Keratinocyte (primary cell): ENCODE measurements at regions not wholly inside any gene's neighbourhood (a gene's known extent, or its start where the extent isn't known, plus 50 kb on each side); places are given as distances from the start of the nearest gene placed in this dataset.

Experiments used
- DNase-seq: peaks from one replicate; pipeline ENCODE4 v3.0.0-alpha.2; 2011; ENCODE audit warnings: low read depth, missing footprints, low spot score
- FAIRE-seq: peaks from 2 replicates; lab custom pipeline; 2011; peaks lifted over from hg19 to GRCh38; lab: Jason Lieb, UNC
- H2AFZ ChIP-seq: 2 replicates; pipeline ENCODE4 v1.6.0; 2012; ENCODE audit warnings: low read length, control low read depth, inconsistent platforms; ENCODE audit not compliant: control insufficient read depth
- H3K27ac ChIP-seq: 2 replicates; pipeline ENCODE4 v1.5.1; 2011; ENCODE audit warnings: low read length; ENCODE audit not compliant: control insufficient read depth, insufficient read depth
- H3K27me3 ChIP-seq: 3 replicates; pipeline ENCODE4 v1.6.0; 2011; ENCODE audit warnings: low read length; ENCODE audit not compliant: control insufficient read depth, insufficient read depth; ENCODE audit errors: extremely low read depth
- H3K36me3 ChIP-seq, 2 experiments: 2 replicates in 1 of 2; 3 replicates in 1 of 2; pipeline ENCODE4 v1.5.1; 2011; ENCODE audit warnings: low read length in 2 of 2, mild to moderate bottlenecking in 1 of 2; ENCODE audit not compliant: control insufficient read depth in 2 of 2, insufficient read depth in 2 of 2; ENCODE audit errors: extremely low read depth in 1 of 2
- H3K4me1 ChIP-seq: 3 replicates; pipeline ENCODE4 v1.5.1; 2011; ENCODE audit warnings: low read length; ENCODE audit not compliant: control insufficient read depth, insufficient read depth; ENCODE audit errors: extremely low read depth
- H3K4me2 ChIP-seq: 3 replicates; pipeline ENCODE4 v1.6.0; 2011; ENCODE audit warnings: low read depth, low read length; ENCODE audit not compliant: control insufficient read depth, insufficient read depth; ENCODE audit errors: extremely low read depth
- H3K4me3 ChIP-seq, 3 experiments: fragments of 200-600 bp in 1 of 3; sonication (generic) in 1 of 3; 2 replicates in 2 of 3; 3 replicates in 1 of 3; pipeline ENCODE4 v1.5.1; 2011 to 2016; ENCODE audit warnings: low read length in 3 of 3, mild to moderate bottlenecking in 3 of 3, control low read depth in 2 of 3, inconsistent platforms in 1 of 3, low read depth in 1 of 3, mixed read lengths in 1 of 3, mixed run types in 1 of 3, moderate library complexity in 1 of 3; ENCODE audit not compliant: control insufficient read depth in 2 of 3, insufficient read depth in 2 of 3; ENCODE audit errors: extremely low read depth in 1 of 3
- H3K79me2 ChIP-seq: 2 replicates; pipeline ENCODE4 v1.6.0; 2012; ENCODE audit warnings: low read length; ENCODE audit not compliant: control insufficient read depth, insufficient read depth
- H3K9ac ChIP-seq: 3 replicates; pipeline ENCODE4 v1.6.0; 2011; ENCODE audit warnings: low read length; ENCODE audit not compliant: control insufficient read depth, insufficient read depth; ENCODE audit errors: extremely low read depth
- H3K9me1 ChIP-seq: 3 replicates; pipeline ENCODE4 v1.6.0; 2011; ENCODE audit warnings: low read length; ENCODE audit not compliant: control insufficient read depth, insufficient read depth; ENCODE audit errors: extremely low read depth
- H3K9me3 ChIP-seq: 2 replicates; pipeline ENCODE4 v1.5.1; 2012; ENCODE audit warnings: low read depth, low read length; ENCODE audit not compliant: control insufficient read depth
- H4K20me1 ChIP-seq: 3 replicates; pipeline ENCODE4 v1.6.0; 2011; ENCODE audit warnings: low read length; ENCODE audit not compliant: control insufficient read depth, insufficient read depth; ENCODE audit errors: extremely low read depth
- CTCF ChIP-seq, 3 experiments: IDR thresholded peaks in 1 of 3; conservative IDR thresholded peaks in 1 of 3; optimal IDR thresholded peaks in 1 of 3; 2 replicates in 2 of 3; 3 replicates in 1 of 3; pipeline versions ENCODE3 to v1.5.1; 2011; ENCODE audit warnings: low read length in 3 of 3, mild to moderate bottlenecking in 3 of 3, moderate library complexity in 2 of 3, control low read depth in 1 of 3, inconsistent platforms in 1 of 3; ENCODE audit not compliant: insufficient read depth in 2 of 3; ENCODE audit errors: extremely low read depth in 1 of 3
- EZH2 ChIP-seq: IDR thresholded peaks from one replicate; pipeline ENCODE4 v1.6.1; 2012; ENCODE audit warnings: inconsistent platforms, mild to moderate bottlenecking, low read length, moderate library complexity
- dilution Hi-C: fragments of 300-500 bp; cut with MboI; formaldehyde crosslinking; loops from one replicate; pipeline ENCODE4 v1.7.0; 2020; ENCODE audit warnings: low sequenced_read_pairs; ENCODE audit not compliant: extremely low pct_ligation_motif_present

DNA sequence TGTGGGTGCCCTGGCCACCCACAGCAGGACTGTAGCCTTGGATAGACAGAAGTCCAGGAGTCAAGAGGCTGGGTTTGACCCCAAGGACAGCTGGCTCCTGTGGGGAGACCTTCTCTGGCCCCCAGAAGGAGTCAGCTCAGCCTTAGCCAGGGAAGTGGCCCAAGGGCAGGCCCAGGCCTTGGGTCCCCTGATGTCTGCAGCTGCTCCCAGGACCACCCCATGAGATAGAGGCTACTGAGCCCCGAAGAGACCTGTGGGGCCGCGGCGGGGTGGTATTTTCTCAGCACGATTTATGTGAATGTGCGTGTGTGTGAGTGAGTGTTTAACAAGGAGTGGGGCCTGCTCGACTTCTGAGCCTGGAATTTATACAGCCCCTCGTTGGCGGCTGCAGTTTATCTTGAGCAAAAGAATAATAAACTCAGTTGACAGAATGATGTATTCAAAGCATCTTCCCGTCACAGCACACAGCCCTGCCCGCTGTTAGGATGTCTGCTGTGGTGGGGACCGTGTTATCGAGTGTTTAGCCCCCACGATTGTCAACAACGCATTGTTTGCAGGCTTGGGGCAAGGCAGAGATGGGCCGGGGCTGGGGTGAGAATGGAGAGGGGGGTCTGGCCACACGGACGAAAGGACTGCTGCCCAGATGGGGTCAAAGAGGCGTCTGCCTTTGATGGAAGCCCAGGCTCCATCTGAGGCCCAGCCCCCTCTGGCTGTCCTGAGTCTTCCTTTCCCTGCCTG is 163.3 kb downstream of the VEGFA start:
- Histone ChIP-seq H3K9ac (no peak overlapping the region), H3K27ac (no peak overlapping the region), H3K4me1 (no peaks in the 10 kb centered on the region), H2AFZ (no peak overlapping the region), H3K4me3 (no peak overlapping the region), H3K4me2 (no peak overlapping the region), H3K36me3 (no peaks in the 10 kb centered on the region), H3K27me3 (peaks cover 2% of the 10 kb centered on the region), H3K9me3 (no peaks in the 10 kb centered on the region), H3K9me1 (no peaks in the 10 kb centered on the region), H3K79me2 (no peaks in the 10 kb centered on the region), H4K20me1 (no peaks in the 10 kb centered on the region)
- DNase-seq: no peak
- FAIRE-seq: no peak
- no peak for TF ChIP-seq EZH2
- dilution Hi-C loops: no loop called here

- H3K4me1 ChIP-seq: peaks cover 7% of the 10 kb centered on the region
- DNase-seq: no peak
- H3K9ac ChIP-seq: no peak overlapping the region
- no peak for FAIRE-seq
- no peaks in the 10 kb centered on the region for H4K20me1 ChIP-seq
- no peak overlapping the region for H3K4me3 ChIP-seq
- H3K27me3 ChIP-seq: peaks cover 2% of the 10 kb centered on the region
- no peak for TF ChIP-seq EZH2
- no peak for TF ChIP-seq CTCF (optimal IDR thresholded peaks at IDR 0.05 in 1 of 3, IDR thresholded peaks at IDR 0.05 in 1 of 3, conservative IDR thresholded peaks at IDR 0.05 in 1 of 3; ENCODE audit: extremely low read depth in 1 of 3, insufficient read depth in 2 of 3, low read length in 3 of 3)
- H3K27ac ChIP-seq: no peak overlapping the region
- no peak overlapping the region for H3K4me2 ChIP-seq
- dilution Hi-C loops: no loop called here
- H2AFZ ChIP-seq: no peak overlapping the region
- H3K79me2 ChIP-seq: no peaks in the 10 kb centered on the region
- no peaks in the 10 kb centered on the region for H3K9me1 ChIP-seq
- no peaks in the 10 kb centered on the region for H3K36me3 ChIP-seq
- H3K9me3 ChIP-seq: no peaks in the 10 kb centered on the region
These were observed 162.5 kb downstream of the VEGFA start for GRCh38 chr6:43932259-43933147.
